Smooth muscle cell (in vitro differentiated cells): ENCODE measurements at regions not wholly inside any gene's neighbourhood (a gene's known extent, or its start where the extent isn't known, plus 50 kb on each side); places are given as distances from the start of the nearest gene placed in this dataset.

Experiments used
- DNase-seq: peaks from one replicate; lab custom pipeline; 2025; ENCODE audit not compliant: unreplicated experiment; lab: John Stamatoyannopoulos, UW
- H2AFZ ChIP-seq: fragments of 200-600 bp; sonication (generic); 2 replicates; pipeline ENCODE4 v1.6.0; 2016; ENCODE audit warnings: antibody characterized with exemption, low read depth, mild to moderate bottlenecking
- H3F3A ChIP-seq: fragments of 200-600 bp; sonication (generic); 2 replicates; pipeline ENCODE4 v1.6.0; 2017; ENCODE audit warnings: antibody characterized with exemption, low read depth
- H3K27ac ChIP-seq: fragments of 200-600 bp; sonication (generic); 2 replicates; pipeline ENCODE4 v1.5.1; 2016; ENCODE audit warnings: low read depth, mild to moderate bottlenecking
- H3K27me3 ChIP-seq: fragments of 200-600 bp; sonication (generic); 2 replicates; pipeline ENCODE4 v1.6.1; 2016; ENCODE audit warnings: low read depth, mild to moderate bottlenecking
- H3K36me3 ChIP-seq: fragments of 200-600 bp; sonication (generic); 2 replicates; pipeline ENCODE4 v1.5.1; 2016; ENCODE audit warnings: low read depth
- H3K4me1 ChIP-seq: fragments of 200-600 bp; sonication (generic); 2 replicates; pipeline ENCODE4 v1.5.1; 2016; ENCODE audit warnings: low read depth
- H3K4me2 ChIP-seq: fragments of 200-600 bp; sonication (generic); 2 replicates; pipeline ENCODE4 v1.6.0; 2016; ENCODE audit warnings: mild to moderate bottlenecking
- H3K4me3 ChIP-seq: fragments of 200-600 bp; sonication (generic); 2 replicates; pipeline ENCODE4 v1.5.1; 2016; ENCODE audit warnings: mild to moderate bottlenecking
- H3K79me2 ChIP-seq: fragments of 200-600 bp; sonication (generic); 2 replicates; pipeline ENCODE4 v1.6.0; 2016; ENCODE audit warnings: low read depth, mild to moderate bottlenecking
- H3K9ac ChIP-seq: fragments of 200-600 bp; sonication (generic); 2 replicates; pipeline ENCODE4 v1.6.0; 2016; ENCODE audit warnings: low read depth
- H3K9me3 ChIP-seq: fragments of 200-600 bp; sonication (generic); replicated peaks from 2 replicates; pipeline ENCODE4 v1.5.1; 2016; ENCODE audit warnings: low read depth
- H4K20me1 ChIP-seq: fragments of 200-600 bp; sonication (generic); 2 replicates; pipeline ENCODE4 v1.6.0; 2016; ENCODE audit warnings: low read depth
- WGBS: methylation state at CpG from one replicate; pipeline ENCODE4 v1.1.7; 2016; ENCODE audit warnings: low lambda C conversion rate; 5-methylcytosine and 5-hydroxymethylcytosine counted together
- TF ChIP-seq, protein P1 (sequence below): fragments of 200-600 bp; sonication (generic); IDR thresholded peaks from 2 replicates; pipeline ENCODE4 v1.5.1; 2017; ENCODE audit warnings: borderline replicate concordance, mild to moderate bottlenecking, antibody characterized with exemption; ENCODE audit not compliant: insufficient read depth, poor library complexity, severe bottlenecking

- Histone ChIP-seq H3K4me1 (no peaks in the 10 kb centered on the region), H3K27ac (no peak overlapping the region), H4K20me1 (no peaks in the 10 kb centered on the region), H3K36me3 (no peaks in the 10 kb centered on the region), H3K9me3 (no peaks in the 10 kb centered on the region), H3K9ac (no peak overlapping the region), H3K4me3 (no peak overlapping the region), H3K4me2 (no peak overlapping the region), H2AFZ (no peak overlapping the region), H3F3A (no peaks in the 10 kb centered on the region), H3K79me2 (no peaks in the 10 kb centered on the region), H3K27me3 (peaks cover 7% of the 10 kb centered on the region)
- whole genome bisulfite sequencing = 90% methylated on average over 11 of the region's 11 CpGs
- DNase-seq = no peak
- TF ChIP-seq, protein P1, sequence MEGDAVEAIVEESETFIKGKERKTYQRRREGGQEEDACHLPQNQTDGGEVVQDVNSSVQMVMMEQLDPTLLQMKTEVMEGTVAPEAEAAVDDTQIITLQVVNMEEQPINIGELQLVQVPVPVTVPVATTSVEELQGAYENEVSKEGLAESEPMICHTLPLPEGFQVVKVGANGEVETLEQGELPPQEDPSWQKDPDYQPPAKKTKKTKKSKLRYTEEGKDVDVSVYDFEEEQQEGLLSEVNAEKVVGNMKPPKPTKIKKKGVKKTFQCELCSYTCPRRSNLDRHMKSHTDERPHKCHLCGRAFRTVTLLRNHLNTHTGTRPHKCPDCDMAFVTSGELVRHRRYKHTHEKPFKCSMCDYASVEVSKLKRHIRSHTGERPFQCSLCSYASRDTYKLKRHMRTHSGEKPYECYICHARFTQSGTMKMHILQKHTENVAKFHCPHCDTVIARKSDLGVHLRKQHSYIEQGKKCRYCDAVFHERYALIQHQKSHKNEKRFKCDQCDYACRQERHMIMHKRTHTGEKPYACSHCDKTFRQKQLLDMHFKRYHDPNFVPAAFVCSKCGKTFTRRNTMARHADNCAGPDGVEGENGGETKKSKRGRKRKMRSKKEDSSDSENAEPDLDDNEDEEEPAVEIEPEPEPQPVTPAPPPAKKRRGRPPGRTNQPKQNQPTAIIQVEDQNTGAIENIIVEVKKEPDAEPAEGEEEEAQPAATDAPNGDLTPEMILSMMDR = no peak
Measured at GRCh38 chr4:183806341-183806740, 98.8 kb upstream of the STOX2 start.

DNA sequence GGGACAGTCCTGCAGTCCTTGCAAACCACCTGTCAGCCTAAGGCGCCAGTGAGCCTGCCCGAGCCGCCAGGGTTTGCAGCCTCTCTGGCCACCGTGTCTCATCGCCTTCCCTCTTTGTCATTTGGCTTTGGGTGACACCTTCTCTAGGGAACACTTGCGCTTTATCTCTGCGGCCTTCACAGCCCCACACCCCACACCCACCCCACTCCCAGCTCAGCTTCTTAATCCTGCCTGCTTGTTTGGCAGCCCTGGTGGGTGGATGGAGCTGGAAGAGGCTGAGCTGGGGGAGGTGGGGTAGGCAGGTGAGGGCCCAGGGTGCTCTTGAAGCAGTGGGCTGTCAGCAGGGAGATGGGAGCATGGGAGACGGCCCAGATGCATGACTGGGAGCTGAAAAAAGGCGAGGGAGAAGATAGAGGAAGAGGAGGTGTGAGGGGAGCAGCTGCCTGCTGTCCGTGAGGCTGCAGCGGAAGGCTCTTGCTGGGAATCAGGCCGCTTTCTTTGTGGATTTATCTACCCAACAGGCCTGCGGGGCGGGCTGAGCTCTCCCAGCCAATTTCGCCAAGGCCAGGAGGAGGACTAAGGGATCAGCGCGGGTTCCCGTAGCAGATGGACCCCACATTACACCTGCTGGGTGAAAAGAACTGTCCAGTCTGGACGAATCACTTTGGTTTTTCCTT, 97.5 kb upstream of the STOX2 start:
- H3K27ac ChIP-seq = no peak overlapping the region
- H3K9ac ChIP-seq = no peak overlapping the region
- no peaks in the 10 kb centered on the region for H3K9me3 ChIP-seq
- no peak overlapping the region for H2AFZ ChIP-seq
- H3K36me3 ChIP-seq = no peaks in the 10 kb centered on the region
- H4K20me1 ChIP-seq = no peaks in the 10 kb centered on the region
- no peaks in the 10 kb centered on the region for H3K4me1 ChIP-seq
- H3K4me3 ChIP-seq = no peak overlapping the region
- H3K27me3 ChIP-seq = no peaks in the 10 kb centered on the region
- TF ChIP-seq, protein P1 = no peak
- H3F3A ChIP-seq = no peaks in the 10 kb centered on the region
- DNase-seq = no peak
- 87% methylated on average over 19 of the region's 19 CpGs for WGBS
- H3K79me2 ChIP-seq = no peaks in the 10 kb centered on the region
- no peak overlapping the region for H3K4me2 ChIP-seq

- Histone ChIP-seq H3K79me2 (no peaks in the 10 kb centered on the region), H3K9ac (no peak overlapping the region), H3K4me3 (no peak overlapping the region), H3K36me3 (no peaks in the 10 kb centered on the region), H3K4me2 (no peak overlapping the region), H3F3A (no peaks in the 10 kb centered on the region), H4K20me1 (no peaks in the 10 kb centered on the region), H3K9me3 (no peaks in the 10 kb centered on the region), H3K4me1 (no peaks in the 10 kb centered on the region), H3K27ac (no peak overlapping the region), H3K27me3 (no peaks in the 10 kb centered on the region), H2AFZ (no peak overlapping the region)
- DNase-seq = no peak
- TF ChIP-seq, protein P1 = no peak
- WGBS = 85% methylated on average over 9 of the region's 9 CpGs
Measured at GRCh38 chr4:183808097-183808456, 97.0 kb upstream of the STOX2 start.

DNA sequence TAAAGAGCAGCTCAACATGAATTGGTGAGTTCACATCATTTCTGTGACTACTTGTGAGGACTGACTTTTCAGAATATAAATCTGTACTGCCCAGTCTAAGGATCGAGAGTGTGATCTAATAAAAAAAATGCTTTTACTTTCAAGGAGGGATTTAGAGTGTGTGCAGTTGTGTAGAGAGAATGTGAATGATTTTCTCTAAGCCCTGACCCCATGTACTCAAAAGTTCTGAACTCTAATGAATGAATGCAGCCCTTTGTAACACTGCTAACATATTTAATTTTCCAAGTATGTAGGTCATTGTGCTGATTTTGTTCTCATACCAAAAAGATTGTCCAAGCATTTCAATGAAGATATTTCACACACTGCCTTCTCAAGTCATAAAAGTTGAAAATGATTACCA, 92.5 kb upstream of the STOX2 start:
- Histone ChIP-seq H2AFZ (no peak overlapping the region), H3K9ac (no peak overlapping the region), H3F3A (no peaks in the 10 kb centered on the region), H3K4me1 (no peaks in the 10 kb centered on the region), H3K4me3 (no peak overlapping the region), H4K20me1 (no peaks in the 10 kb centered on the region), H3K9me3 (no peaks in the 10 kb centered on the region), H3K79me2 (no peaks in the 10 kb centered on the region), H3K27ac (no peak overlapping the region), H3K36me3 (no peaks in the 10 kb centered on the region), H3K4me2 (no peak overlapping the region), H3K27me3 (no peaks in the 10 kb centered on the region)
- no peak for DNase-seq
- 96% methylated on average over 1 of the region's 1 CpG for WGBS
- TF ChIP-seq, protein P1 = no peak
